ENCODE measurements at regions not wholly inside any gene's neighbourhood (a gene's known extent, or its start where the extent isn't known, plus 50 kb on each side); places are given as distances from the start of the nearest gene placed in this dataset.
"Not testable (repeated sequence)": the region's sequence is repeated elsewhere in the genome, so short reads cannot be mapped to it uniquely, and the experiment has no call there.

DNA sequence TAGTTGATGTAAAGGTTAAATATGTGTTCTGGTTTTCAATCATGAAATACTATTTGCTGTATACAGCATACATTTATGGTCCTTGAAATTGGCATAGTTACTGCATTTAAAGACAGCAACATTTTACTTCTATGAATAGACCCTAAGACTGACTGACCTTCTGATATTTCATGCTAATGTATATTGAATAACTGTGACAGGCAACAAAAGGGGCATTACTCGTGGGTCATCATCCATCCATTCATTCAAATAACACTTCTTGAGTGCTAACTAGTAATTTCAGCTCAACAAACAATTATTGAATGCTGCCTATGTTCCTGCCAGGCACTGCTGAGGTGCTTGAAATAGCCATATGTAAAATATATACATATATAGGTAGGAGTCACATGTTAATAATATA lies 92.8 kb upstream of the ADAMTS3 start:
- no peaks in the 10 kb centered on the region for H3K9me3 ChIP-seq (ENCODE audit: control insufficient read depth in 2 of 2, low read length in 2 of 2)
- no peaks in the 10 kb centered on the region for H3K36me3 ChIP-seq (ENCODE audit: control insufficient read depth in 2 of 2, insufficient read depth in 2 of 2, low read length in 2 of 2)
- H3K4me3 ChIP-seq (ENCODE audit: low read length in 2 of 2), result no peak overlapping the region
- no peaks in the 10 kb centered on the region for H3K27me3 ChIP-seq (ENCODE audit: control insufficient read depth in 1 of 2, insufficient read depth in 2 of 2, low read length in 2 of 2)
- H3K4me1 ChIP-seq (ENCODE audit: control insufficient read depth, insufficient read depth, low read length), result no peaks in the 10 kb centered on the region
- no peak overlapping the region for H3K9ac ChIP-seq (ENCODE audit: low read length in 2 of 2)
- no peak overlapping the region for H3K27ac ChIP-seq (ENCODE audit: low read length)

DNA sequence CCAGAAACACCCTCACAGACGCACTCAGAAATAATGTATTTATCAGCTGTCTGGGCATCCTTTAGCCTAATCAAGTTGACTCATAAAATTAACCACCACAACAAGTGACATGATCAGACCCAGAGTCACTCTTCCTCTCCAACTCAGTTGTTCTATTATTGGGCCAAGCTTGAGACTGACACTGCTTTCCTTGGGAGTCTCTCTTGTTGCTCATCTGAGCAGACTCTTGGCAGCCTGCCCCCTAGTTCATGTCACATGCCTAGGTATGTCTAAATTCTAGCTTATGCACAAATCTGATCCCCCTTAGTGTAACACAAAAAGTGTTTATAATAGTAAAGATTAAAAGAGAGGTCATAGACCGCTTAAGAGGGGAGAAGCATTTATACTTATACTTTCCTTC lies 72.6 kb upstream of the ADAMTS3 start:
- Histone ChIP-seq H3K4me1 (ENCODE audit: control insufficient read depth, insufficient read depth, low read length) (no peaks in the 10 kb centered on the region), H3K9me3 (ENCODE audit: control insufficient read depth in 2 of 2, low read length in 2 of 2) (peaks cover 0 to 2% of the 10 kb centered on the region in 2 donors), H3K4me3 (ENCODE audit: low read length in 2 of 2) (no peak overlapping the region), H3K9ac (ENCODE audit: low read length in 2 of 2) (no peak overlapping the region), H3K27me3 (ENCODE audit: control insufficient read depth in 1 of 2, insufficient read depth in 2 of 2, low read length in 2 of 2) (no peaks in the 10 kb centered on the region), H3K27ac (ENCODE audit: low read length) (no peak overlapping the region), H3K36me3 (ENCODE audit: control insufficient read depth in 2 of 2, insufficient read depth in 2 of 2, low read length in 2 of 2) (no peaks in the 10 kb centered on the region)

DNA sequence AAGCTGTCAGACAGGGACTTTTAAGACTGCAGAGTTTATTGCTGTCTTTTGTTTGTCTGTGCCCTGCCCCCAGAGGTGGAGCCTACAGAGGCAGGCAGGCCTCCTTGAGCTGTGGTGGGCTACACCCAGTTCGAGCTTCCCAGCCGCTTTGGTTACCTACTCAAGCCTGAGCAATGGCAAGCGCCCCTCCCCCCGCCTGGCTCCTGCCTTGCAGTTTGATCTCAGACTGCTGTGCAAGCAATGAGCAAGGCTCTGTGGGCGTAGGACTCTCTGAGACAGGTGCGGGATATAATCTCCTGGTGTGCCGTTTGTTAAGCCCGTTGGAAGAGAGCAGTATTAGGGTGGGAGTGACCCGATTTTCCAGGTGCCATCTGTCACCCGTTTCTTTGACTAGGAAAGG lies 67.8 kb upstream of the ADAMTS3 start:
- not testable (repeated sequence) for H3K9ac ChIP-seq (ENCODE audit: low read length in 2 of 2); H3K27me3 ChIP-seq (ENCODE audit: control insufficient read depth in 1 of 2, insufficient read depth in 2 of 2, low read length in 2 of 2); H3K4me1 ChIP-seq (ENCODE audit: control insufficient read depth, insufficient read depth, low read length); H3K9me3 ChIP-seq (ENCODE audit: control insufficient read depth in 2 of 2, low read length in 2 of 2); H3K36me3 ChIP-seq (ENCODE audit: control insufficient read depth in 2 of 2, insufficient read depth in 2 of 2, low read length in 2 of 2); H3K27ac ChIP-seq (ENCODE audit: low read length); H3K4me3 ChIP-seq (ENCODE audit: low read length in 2 of 2)

DNA sequence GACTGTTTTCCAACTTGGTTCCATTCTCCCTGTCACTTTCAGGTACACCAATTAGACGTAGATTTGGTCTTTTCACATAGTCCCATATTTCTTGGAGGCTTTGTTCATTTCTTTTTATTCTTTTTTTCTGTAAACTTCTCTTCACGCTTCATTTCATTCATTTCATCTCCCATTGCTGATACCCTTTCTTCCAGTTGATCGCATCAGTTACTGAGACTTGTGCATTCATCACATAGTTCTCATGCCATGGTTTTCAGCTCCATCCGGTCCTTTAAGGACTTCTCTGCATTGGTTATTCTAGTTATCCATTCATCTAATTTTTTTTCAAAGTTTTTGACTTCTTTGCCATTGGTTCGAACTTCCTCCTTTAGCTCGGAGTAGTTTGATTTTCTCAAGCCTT lies 66.9 kb upstream of the ADAMTS3 start:
- H3K4me1 ChIP-seq (ENCODE audit: control insufficient read depth, insufficient read depth, low read length); H3K9ac ChIP-seq (ENCODE audit: low read length in 2 of 2): not testable (repeated sequence)

DNA sequence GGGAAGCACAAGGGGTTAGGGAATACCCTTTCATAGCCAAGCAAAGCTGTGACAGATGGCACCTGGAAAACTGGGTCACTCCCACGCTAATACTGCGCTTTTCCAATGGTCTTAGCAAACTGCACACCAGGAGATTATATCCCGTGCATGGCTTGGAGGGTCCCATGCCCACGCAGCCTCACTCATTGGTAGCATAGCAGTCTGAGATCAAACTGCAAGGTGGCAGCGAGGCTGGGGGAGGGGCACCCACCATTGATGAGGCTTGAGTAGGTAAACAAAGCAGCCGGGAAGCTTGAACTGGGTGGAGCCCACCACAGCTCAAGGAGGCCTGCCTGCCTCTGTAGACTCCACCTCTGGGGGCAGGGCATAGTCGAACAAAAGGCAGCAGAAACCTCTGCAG lies 63.2 kb upstream of the ADAMTS3 start:
- not testable (repeated sequence) for H3K27ac ChIP-seq (ENCODE audit: low read length); H3K27me3 ChIP-seq (ENCODE audit: control insufficient read depth in 1 of 2, insufficient read depth in 2 of 2, low read length in 2 of 2); H3K9me3 ChIP-seq (ENCODE audit: control insufficient read depth in 2 of 2, low read length in 2 of 2); H3K4me3 ChIP-seq (ENCODE audit: low read length in 2 of 2); H3K9ac ChIP-seq (ENCODE audit: low read length in 2 of 2); H3K36me3 ChIP-seq (ENCODE audit: control insufficient read depth in 2 of 2, insufficient read depth in 2 of 2, low read length in 2 of 2); H3K4me1 ChIP-seq (ENCODE audit: control insufficient read depth, insufficient read depth, low read length)

More for the DNA sequence above, 66.9 kb upstream of the ADAMTS3 start:
- H3K27me3 ChIP-seq (ENCODE audit: control insufficient read depth in 1 of 2, insufficient read depth in 2 of 2, low read length in 2 of 2); H3K36me3 ChIP-seq (ENCODE audit: control insufficient read depth in 2 of 2, insufficient read depth in 2 of 2, low read length in 2 of 2); H3K9me3 ChIP-seq (ENCODE audit: control insufficient read depth in 2 of 2, low read length in 2 of 2); H3K4me3 ChIP-seq (ENCODE audit: low read length in 2 of 2); H3K27ac ChIP-seq (ENCODE audit: low read length): not testable (repeated sequence)

DNA sequence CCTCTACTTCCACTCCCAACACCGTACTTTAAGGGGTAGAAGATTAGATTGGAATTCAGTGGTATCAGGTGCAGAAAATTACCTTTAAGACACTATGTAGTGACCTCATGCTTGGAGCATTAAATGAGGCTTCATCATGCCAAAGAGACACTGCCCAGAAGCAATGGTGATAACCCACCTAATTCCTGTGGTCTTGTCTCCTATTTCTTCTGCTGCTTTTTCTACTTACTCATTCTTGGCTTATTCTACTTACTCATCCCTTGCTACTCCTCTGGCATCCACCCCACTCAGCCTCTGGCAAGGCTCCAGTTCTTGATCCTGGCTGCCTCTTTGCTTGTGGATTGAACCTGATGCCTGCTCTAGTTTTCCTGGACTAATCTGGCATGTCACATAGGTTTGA lies 62.3 kb upstream of the ADAMTS3 start:
- Histone ChIP-seq H3K4me1 (ENCODE audit: control insufficient read depth, insufficient read depth, low read length) (no peaks in the 10 kb centered on the region), H3K36me3 (ENCODE audit: control insufficient read depth in 2 of 2, insufficient read depth in 2 of 2, low read length in 2 of 2) (no peaks in the 10 kb centered on the region), H3K9me3 (ENCODE audit: control insufficient read depth in 2 of 2, low read length in 2 of 2) (no peaks in the 10 kb centered on the region), H3K27ac (ENCODE audit: low read length) (no peak overlapping the region), H3K4me3 (ENCODE audit: low read length in 2 of 2) (no peak overlapping the region), H3K9ac (ENCODE audit: low read length in 2 of 2) (no peak overlapping the region), H3K27me3 (ENCODE audit: control insufficient read depth in 1 of 2, insufficient read depth in 2 of 2, low read length in 2 of 2) (no peaks in the 10 kb centered on the region)

DNA sequence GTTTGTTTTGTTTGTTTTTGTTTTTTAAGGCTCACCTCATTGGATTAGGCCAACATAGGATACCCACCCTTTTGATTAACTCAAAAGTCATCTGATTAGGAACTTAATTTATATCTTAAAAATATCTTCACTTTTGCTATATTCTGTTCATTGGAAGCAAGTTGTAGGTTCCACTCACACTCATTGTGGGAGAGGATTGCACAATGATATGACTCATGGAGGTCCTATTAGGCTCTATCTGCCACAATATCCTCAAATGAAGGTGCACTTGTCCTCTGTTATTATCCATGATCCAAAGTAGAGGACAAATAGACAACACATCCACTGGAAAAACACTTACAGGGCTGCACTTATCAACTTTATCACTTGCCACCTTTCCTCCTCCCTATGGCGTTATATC lies 60.5 kb upstream of the ADAMTS3 start:
- Histone ChIP-seq H3K9ac (ENCODE audit: low read length in 2 of 2) (no peak overlapping the region), H3K36me3 (ENCODE audit: control insufficient read depth in 2 of 2, insufficient read depth in 2 of 2, low read length in 2 of 2) (no peaks in the 10 kb centered on the region), H3K27ac (ENCODE audit: low read length) (no peak overlapping the region), H3K4me1 (ENCODE audit: control insufficient read depth, insufficient read depth, low read length) (no peaks in the 10 kb centered on the region), H3K27me3 (ENCODE audit: control insufficient read depth in 1 of 2, insufficient read depth in 2 of 2, low read length in 2 of 2) (no peaks in the 10 kb centered on the region), H3K9me3 (ENCODE audit: control insufficient read depth in 2 of 2, low read length in 2 of 2) (no peaks in the 10 kb centered on the region), H3K4me3 (ENCODE audit: low read length in 2 of 2) (no peak overlapping the region)

DNA sequence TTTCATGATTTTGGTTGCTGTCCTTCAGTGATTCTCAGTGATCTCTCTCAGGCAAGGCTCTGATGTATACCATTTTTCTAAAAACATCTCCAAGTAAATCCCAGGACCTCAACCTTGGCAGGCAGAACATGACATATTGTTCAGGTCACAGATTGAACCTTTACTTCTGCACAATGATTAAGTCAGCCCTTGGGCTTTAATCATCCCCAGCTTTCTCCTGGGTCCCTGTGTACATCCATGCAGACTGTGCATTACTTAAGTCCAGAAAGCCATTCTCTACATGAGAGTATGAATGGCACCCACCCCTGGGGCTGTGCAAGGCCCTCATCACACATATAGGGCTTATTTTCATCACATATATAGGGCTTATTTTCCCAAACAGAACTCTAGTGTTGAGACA lies 58.7 kb upstream of the ADAMTS3 start:
- H3K27ac ChIP-seq (ENCODE audit: low read length), result no peak overlapping the region
- H3K4me1 ChIP-seq (ENCODE audit: control insufficient read depth, insufficient read depth, low read length), result no peaks in the 10 kb centered on the region
- H3K4me3 ChIP-seq (ENCODE audit: low read length in 2 of 2), result no peak overlapping the region
- H3K36me3 ChIP-seq (ENCODE audit: control insufficient read depth in 2 of 2, insufficient read depth in 2 of 2, low read length in 2 of 2), result no peaks in the 10 kb centered on the region
- H3K9ac ChIP-seq (ENCODE audit: low read length in 2 of 2), result no peak overlapping the region
- no peaks in the 10 kb centered on the region for H3K9me3 ChIP-seq (ENCODE audit: control insufficient read depth in 2 of 2, low read length in 2 of 2)
- no peaks in the 10 kb centered on the region for H3K27me3 ChIP-seq (ENCODE audit: control insufficient read depth in 1 of 2, insufficient read depth in 2 of 2, low read length in 2 of 2)
